HG02970 (cell line): ENCODE measurements at regions not wholly inside any gene's neighbourhood (a gene's known extent, or its start where the extent isn't known, plus 50 kb on each side); places are given as distances from the start of the nearest gene placed in this dataset.

Experiments used
- ATAC-seq: cut with Tn5 transposase; IDR thresholded peaks from one replicate; pipeline ENCODE4 v1.9.1; 2021; ENCODE audit warnings: mild to moderate bottlenecking, moderate library complexity, moderate number of reproducible peaks; ENCODE audit not compliant: unreplicated experiment, low FRiP score

GRCh38 chr9:1726993-1727759 lies 288.0 kb upstream of the SMARCA2 start:
- ATAC-seq: no peak

- ATAC-seq: no peak
Observed at GRCh38 chr9:1729631-1730030, 285.5 kb upstream of the SMARCA2 start.

GRCh38 chr9:1732670-1733069 lies 282.5 kb upstream of the SMARCA2 start:
- no peak for ATAC-seq

GRCh38 chr9:1738511-1739100 lies 276.5 kb upstream of the SMARCA2 start:
- ATAC-seq: no peak

- no peak for ATAC-seq
Observed at GRCh38 chr9:1743121-1743960, 271.8 kb upstream of the SMARCA2 start.

GRCh38 chr9:1745980-1746379 lies 269.2 kb upstream of the SMARCA2 start:
- no peak for ATAC-seq

- ATAC-seq: no peak
Observed at GRCh38 chr9:1747417-1747967, 267.7 kb upstream of the SMARCA2 start.

GRCh38 chr9:1748407-1748806 lies 266.7 kb upstream of the SMARCA2 start:
- no peak for ATAC-seq

GRCh38 chr9:1757186-1757585 lies 258.0 kb upstream of the SMARCA2 start:
- no peak for ATAC-seq

GRCh38 chr9:1759009-1759408 lies 256.1 kb upstream of the SMARCA2 start:
- ATAC-seq: peak; percentile 70

- no peak for ATAC-seq
Observed at GRCh38 chr9:1759771-1760300, 255.3 kb upstream of the SMARCA2 start.

GRCh38 chr9:1761807-1762206 lies 253.3 kb upstream of the SMARCA2 start:
- no peak for ATAC-seq

GRCh38 chr9:1766042-1766441 lies 249.1 kb upstream of the SMARCA2 start:
- ATAC-seq: no peak

GRCh38 chr9:1768561-1768960 lies 246.6 kb upstream of the SMARCA2 start:
- ATAC-seq: no peak

- ATAC-seq: no peak
Observed at GRCh38 chr9:1771094-1771789, 243.9 kb upstream of the SMARCA2 start.

- ATAC-seq: no peak
Observed at GRCh38 chr9:1775230-1775629, 239.9 kb upstream of the SMARCA2 start.

- ATAC-seq: no peak
Observed at GRCh38 chr9:1776668-1777067, 238.5 kb upstream of the SMARCA2 start.

GRCh38 chr9:1791191-1791590 lies 224.0 kb upstream of the SMARCA2 start:
- ATAC-seq: no peak

GRCh38 chr9:1794547-1795270 lies 220.4 kb upstream of the SMARCA2 start:
- no peak for ATAC-seq
